Prostate gland (tissue), 2 donors: ENCODE measurements at regions not wholly inside any gene's neighbourhood (a gene's known extent, or its start where the extent isn't known, plus 50 kb on each side); places are given as distances from the start of the nearest gene placed in this dataset.
"Not testable (repeated sequence)": the region's sequence is repeated elsewhere in the genome, so short reads cannot be mapped to it uniquely, and the experiment has no call there.

Experiments used
- DNase-seq: peaks from one replicate; pipeline ENCODE4 v3.0.0-alpha.2; 2019; ENCODE audit warnings: low spot score
- H3K27ac ChIP-seq, 2 donors: fragments of 200-600 bp; sonication (generic); 2 replicates each; pipeline ENCODE4 v1.5.1; 2017 to 2019
- H3K27me3 ChIP-seq: fragments of 200-600 bp; sonication (generic); replicated peaks from 2 replicates; pipeline ENCODE4 v1.5.1; 2019; ENCODE audit not compliant: insufficient read depth
- H3K36me3 ChIP-seq, 2 donors: fragments of 200-600 bp; sonication (generic); 1 replicate in 1 of 2; 2 replicates in 1 of 2; pipeline versions ENCODE4 v1.5.1 to v1.8.1; 2017 to 2019
- H3K4me1 ChIP-seq: fragments of 200-600 bp; sonication (generic); replicated peaks from 2 replicates; pipeline ENCODE4 v1.5.1; 2019
- H3K4me3 ChIP-seq, 2 donors: fragments of 200-600 bp; sonication (generic); 2 replicates each; pipeline ENCODE4 v1.5.1; 2017 to 2019
- H3K9me3 ChIP-seq: fragments of 200-600 bp; sonication (generic); 2 replicates; pipeline ENCODE4 v1.5.1; 2017
- CTCF ChIP-seq, 4 experiments: fragments of 200-600 bp in 2 of 4; fragments of 450-650 bp in 2 of 4; sonication (generic) in 2 of 4; IDR thresholded peaks; 1 replicate in 3 of 4; 2 replicates in 1 of 4; pipeline ENCODE4 v1.5.1; 2016 to 2019; ENCODE audit warnings: antibody characterized with exemption in 4 of 4, mild to moderate bottlenecking in 2 of 4, moderate library complexity in 2 of 4
- POLR2A ChIP-seq: fragments of 450-650 bp; IDR thresholded peaks from one replicate; pipeline ENCODE4 v1.6.1; 2016; ENCODE audit warnings: antibody characterized with exemption, mild to moderate bottlenecking
- POLR2AphosphoS5 ChIP-seq: sonication (generic); formaldehyde crosslinking; IDR thresholded peaks from one replicate; pipeline ENCODE4 v1.6.1; 2017; ENCODE audit warnings: antibody characterized with exemption
- WGBS: methylation state at CpG from one replicate; pipeline ENCODE4 v1.1.5; 2018; 5-methylcytosine and 5-hydroxymethylcytosine counted together
- intact Hi-C: fragments of 100-400 bp; cut with DNase I; formaldehyde crosslinking; loops from one replicate; pipeline ENCODE4 v1.14.2; 2022

- intact Hi-C loops: no loop called here
Measured at GRCh38 chr6:105526225-105526872, 123.5 kb upstream of the PREP start.

GRCh38 chr6:105522626-105523322 is 119.9 kb upstream of the PREP start:
- H3K27me3 ChIP-seq: no peaks in the 10 kb centered on the region
- intact Hi-C loops: no loop called here
- DNase-seq: no peak
- WGBS: 82% methylated on average over 3 of the region's 3 CpGs
- no peaks in the 10 kb centered on the region for H3K36me3 ChIP-seq
- no peaks in the 10 kb centered on the region for H3K9me3 ChIP-seq
- TF ChIP-seq POLR2A: no peak
- no peak for TF ChIP-seq CTCF (IDR thresholded peaks at IDR 0.05)
- TF ChIP-seq POLR2AphosphoS5: no peak
- no peak overlapping the region for H3K27ac ChIP-seq
- H3K4me3 ChIP-seq: no peak overlapping the region
- H3K4me1 ChIP-seq: no peaks in the 10 kb centered on the region

More at GRCh38 chr6:105526225-105526872, 123.5 kb upstream of the PREP start:
- H3K4me1 ChIP-seq: no peaks in the 10 kb centered on the region
- DNase-seq: no peak
- no peak overlapping the region for H3K4me3 ChIP-seq
- H3K27ac ChIP-seq: no peak overlapping the region
- no peak for TF ChIP-seq POLR2AphosphoS5
- no peak for TF ChIP-seq POLR2A
- TF ChIP-seq CTCF (IDR thresholded peaks at IDR 0.05): no peak
- no peaks in the 10 kb centered on the region for H3K27me3 ChIP-seq
- 94% methylated on average over 2 of the region's 2 CpGs for WGBS
- H3K9me3 ChIP-seq: no peaks in the 10 kb centered on the region
- H3K36me3 ChIP-seq: no peaks in the 10 kb centered on the region

- Histone ChIP-seq H3K27me3 (no peaks in the 10 kb centered on the region), H3K36me3 (no peaks in the 10 kb centered on the region), H3K27ac (no peak overlapping the region), H3K4me1 (no peaks in the 10 kb centered on the region), H3K9me3 (no peaks in the 10 kb centered on the region), H3K4me3 (no peak overlapping the region)
- WGBS: 70% methylated on average over 3 of the region's 3 CpGs
- TF ChIP-seq POLR2AphosphoS5: no peak
- TF ChIP-seq CTCF (IDR thresholded peaks at IDR 0.05): no peak
- no peak for TF ChIP-seq POLR2A
- no peak for DNase-seq
- intact Hi-C loops: no loop called here
Measured at GRCh38 chr6:105519954-105520353, 117.1 kb upstream of the PREP start.

GRCh38 chr6:105518993-105519392 is 116.1 kb upstream of the PREP start:
- H3K9me3 ChIP-seq, DNase-seq, H3K27ac ChIP-seq, H3K4me1 ChIP-seq, H3K27me3 ChIP-seq, H3K36me3 ChIP-seq, intact Hi-C loops, H3K4me3 ChIP-seq: not testable (repeated sequence)
- WGBS: 93% methylated on average over 4 of the region's 4 CpGs

- H3K4me1 ChIP-seq: no peaks in the 10 kb centered on the region
- peak overlapping the region in 1 of 2 donors; percentile 41 for H3K27ac ChIP-seq
- no peak for DNase-seq
- intact Hi-C loops: no loop called here
- H3K4me3 ChIP-seq: no peak overlapping the region
- H3K27me3 ChIP-seq: no peaks in the 10 kb centered on the region
- TF ChIP-seq POLR2A: no peak
- no peak for TF ChIP-seq POLR2AphosphoS5
- TF ChIP-seq CTCF (IDR thresholded peaks at IDR 0.05): no peak
- WGBS: 66% methylated on average over 6 of the region's 6 CpGs
- H3K9me3 ChIP-seq: no peaks in the 10 kb centered on the region
- no peaks in the 10 kb centered on the region for H3K36me3 ChIP-seq
Measured at GRCh38 chr6:105515054-105515453, 112.2 kb upstream of the PREP start.
